Subcutaneous abdominal adipose tissue (tissue), 5 donors: ENCODE measurements at regions not wholly inside any gene's neighbourhood (a gene's known extent, or its start where the extent isn't known, plus 50 kb on each side); places are given as distances from the start of the nearest gene placed in this dataset.

Experiments
- H3K27ac ChIP-seq: one replicate; pipeline ENCODE4 v1.7.0; 2013; ENCODE audit warnings: low read depth, mild to moderate bottlenecking, inconsistent platforms, low read length, moderate library complexity
- H3K27me3 ChIP-seq, 5 donors: one replicate each; pipeline ENCODE4 v1.7.0; 2013; ENCODE audit warnings: low read length in 5 of 5, inconsistent platforms in 1 of 5; ENCODE audit not compliant: control insufficient read depth in 5 of 5, insufficient read depth in 4 of 5
- H3K36me3 ChIP-seq, 5 donors: one replicate each; pipeline ENCODE4 v1.7.0; 2013; ENCODE audit warnings: low read length in 5 of 5; ENCODE audit not compliant: control insufficient read depth in 5 of 5, insufficient read depth in 5 of 5
- H3K4me1 ChIP-seq, 5 donors: one replicate each; pipeline ENCODE4 v1.7.0; 2013; ENCODE audit warnings: low read length in 5 of 5, mild to moderate bottlenecking in 3 of 5, moderate library complexity in 1 of 5; ENCODE audit not compliant: control insufficient read depth in 5 of 5, insufficient read depth in 5 of 5
- H3K4me3 ChIP-seq, 5 donors: one replicate each; pipeline ENCODE4 v1.7.0; 2013; ENCODE audit warnings: low read length in 5 of 5, low read depth in 1 of 5
- H3K9ac ChIP-seq, 5 donors: one replicate each; pipeline ENCODE4 v1.7.0; 2013; ENCODE audit warnings: low read length in 5 of 5, mild to moderate bottlenecking in 4 of 5, moderate library complexity in 3 of 5
- H3K9me3 ChIP-seq, 5 donors: one replicate each; pipeline ENCODE4 v1.7.0; 2013; ENCODE audit warnings: low read length in 5 of 5; ENCODE audit not compliant: control insufficient read depth in 5 of 5
- donor health status: healthy.
- donor health status: healthy.
- donor health status: healthy.
- donor health status: healthy.
- donor health status: healthy.

DNA sequence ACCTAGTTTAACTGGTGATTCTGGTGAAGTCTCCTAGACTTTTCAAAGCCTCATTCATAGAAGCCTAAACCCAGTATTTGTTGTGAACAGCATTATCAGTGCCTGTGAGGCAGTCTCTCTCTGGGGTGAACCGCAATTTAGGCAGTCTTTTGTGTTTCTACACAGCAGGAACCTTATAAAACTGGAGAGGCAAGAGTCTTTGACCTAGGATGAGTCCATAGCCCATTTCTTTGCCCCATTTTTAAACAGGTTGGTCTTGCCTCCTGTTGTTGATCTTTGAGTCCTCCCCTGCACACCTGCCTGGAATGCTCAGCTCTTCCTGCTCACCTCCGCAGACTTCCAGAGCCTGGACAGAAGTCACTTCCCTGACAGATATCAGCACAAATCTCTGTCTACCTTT is 51.2 kb upstream of the NRP1 start:
- no peaks in the 10 kb centered on the region for H3K9me3 ChIP-seq
- H3K27ac ChIP-seq: no peak overlapping the region
- peaks cover 0 to 15% (median 9%) of the 10 kb centered on the region in 5 donors for H3K4me1 ChIP-seq
- H3K36me3 ChIP-seq: no peaks in the 10 kb centered on the region
- no peak overlapping the region for H3K4me3 ChIP-seq
- H3K9ac ChIP-seq: no peak overlapping the region
- peaks cover 0 to 3% (median 0%) of the 10 kb centered on the region in 5 donors for H3K27me3 ChIP-seq

DNA sequence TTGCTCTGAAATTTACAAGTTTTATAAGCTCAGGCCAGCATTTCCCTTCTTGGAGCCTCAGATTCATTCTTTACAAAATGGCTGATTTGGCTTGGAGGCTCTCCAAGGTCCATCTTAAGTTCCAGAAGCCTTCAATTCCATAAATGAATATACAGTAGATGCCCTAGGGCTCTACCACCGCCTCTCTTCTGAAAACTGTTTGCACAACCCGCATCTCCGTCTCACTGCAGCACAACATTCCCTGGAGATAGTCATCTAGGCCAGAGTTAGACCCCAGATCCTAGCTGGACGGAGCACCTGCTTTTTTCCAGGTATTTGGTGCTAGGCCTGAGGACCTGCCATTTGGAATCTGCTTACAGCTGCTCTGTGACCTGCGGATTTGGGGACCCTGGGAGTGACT is 50.5 kb upstream of the NRP1 start:
- Histone ChIP-seq H3K9ac (no peak overlapping the region), H3K4me3 (no peak overlapping the region), H3K4me1 (peaks cover 0 to 15% (median 9%) of the 10 kb centered on the region in 5 donors), H3K27me3 (peaks cover 0 to 3% (median 0%) of the 10 kb centered on the region in 5 donors), H3K36me3 (no peaks in the 10 kb centered on the region), H3K9me3 (no peaks in the 10 kb centered on the region), H3K27ac (no peak overlapping the region)
